WERI-Rb-1 (cell line): ENCODE measurements at regions not wholly inside any gene's neighbourhood (a gene's known extent, or its start where the extent isn't known, plus 50 kb on each side); places are given as distances from the start of the nearest gene placed in this dataset.
"Not testable (repeated sequence)": the region's sequence is repeated elsewhere in the genome, so short reads cannot be mapped to it uniquely, and the experiment has no call there.

Experiments
- DNase-seq: peaks from one replicate; pipeline ENCODE4 v3.0.0-alpha.2; 2020
- H3K27ac ChIP-seq: fragments of 250-450 bp; sonication (Bioruptor Pico); 2 replicates; pipeline ENCODE4 v1.5.1; 2020; ENCODE audit warnings: mild to moderate bottlenecking, moderate library complexity
- H3K27me3 ChIP-seq: fragments of 250-450 bp; sonication (Bioruptor Pico); 2 replicates; pipeline ENCODE4 v1.5.1; 2021; ENCODE audit warnings: mild to moderate bottlenecking, low read depth, moderate library complexity; ENCODE audit not compliant: insufficient read depth, severe bottlenecking
- H3K36me3 ChIP-seq: fragments of 250-450 bp; sonication (Bioruptor Pico); 2 replicates; pipeline ENCODE4 v1.5.1; 2020; ENCODE audit warnings: mild to moderate bottlenecking, moderate library complexity
- H3K4me3 ChIP-seq: 2 replicates; pipeline ENCODE4 v1.5.1; 2011; ENCODE audit warnings: low read depth, mild to moderate bottlenecking, control low read depth, low read length
- H3K9me3 ChIP-seq: fragments of 250-450 bp; sonication (Bioruptor Pico); 2 replicates; pipeline ENCODE4 v1.5.1; 2021; ENCODE audit warnings: mild to moderate bottlenecking, moderate library complexity; ENCODE audit not compliant: severe bottlenecking
- CTCF ChIP-seq: IDR thresholded peaks from 2 replicates; pipeline ENCODE4 v1.5.1; 2011; ENCODE audit warnings: low read depth, mild to moderate bottlenecking, control low read depth, inconsistent platforms, low read length

- no peak for DNase-seq
- H3K36me3 ChIP-seq: no peaks in the 10 kb centered on the region
- H3K4me3 ChIP-seq: no peak overlapping the region
- no peaks in the 10 kb centered on the region for H3K27me3 ChIP-seq
- no peaks in the 10 kb centered on the region for H3K9me3 ChIP-seq
- no peak overlapping the region for H3K27ac ChIP-seq
- TF ChIP-seq CTCF: no peak
These were observed 106.4 kb upstream of the NDST4 start for GRCh38 chr4:115219862-115220261.

GRCh38 chr4:115219315-115219860, 106.0 kb upstream of the NDST4 start:
- no peak for TF ChIP-seq CTCF
- Histone ChIP-seq H3K36me3 (no peaks in the 10 kb centered on the region), H3K27ac (no peak overlapping the region), H3K27me3 (no peaks in the 10 kb centered on the region), H3K4me3 (no peak overlapping the region), H3K9me3 (no peaks in the 10 kb centered on the region)
- no peak for DNase-seq

GRCh38 chr4:115215935-115216334, 102.5 kb upstream of the NDST4 start:
- TF ChIP-seq CTCF: no peak
- no peak overlapping the region for H3K27ac ChIP-seq

GRCh38 chr4:115213716-115214115, 100.3 kb upstream of the NDST4 start:
- no peak overlapping the region for H3K27ac ChIP-seq
- H3K36me3 ChIP-seq: no peaks in the 10 kb centered on the region
- TF ChIP-seq CTCF: no peak
- no peak for DNase-seq
- H3K27me3 ChIP-seq: no peaks in the 10 kb centered on the region
- peaks cover 4% of the 10 kb centered on the region for H3K9me3 ChIP-seq
- no peak overlapping the region for H3K4me3 ChIP-seq

More at GRCh38 chr4:115215935-115216334, 102.5 kb upstream of the NDST4 start:
- no peak for DNase-seq
- H3K27me3 ChIP-seq: no peaks in the 10 kb centered on the region
- H3K4me3 ChIP-seq: no peak overlapping the region
- H3K9me3 ChIP-seq: no peaks in the 10 kb centered on the region
- H3K36me3 ChIP-seq: no peaks in the 10 kb centered on the region

- Histone ChIP-seq H3K36me3 (no peaks in the 10 kb centered on the region), H3K27me3 (no peaks in the 10 kb centered on the region), H3K9me3 (no peaks in the 10 kb centered on the region), H3K4me3 (no peak overlapping the region), H3K27ac (no peak overlapping the region)
- TF ChIP-seq CTCF: no peak
- DNase-seq: no peak
These were observed 87.6 kb upstream of the NDST4 start for GRCh38 chr4:115201042-115201330.

GRCh38 chr4:115200201-115201041, 87.0 kb upstream of the NDST4 start:
- not testable (repeated sequence) for H3K27ac ChIP-seq, H3K4me3 ChIP-seq, H3K9me3 ChIP-seq, H3K27me3 ChIP-seq, H3K36me3 ChIP-seq
- peak; percentile 12 for DNase-seq

GRCh38 chr4:115194612-115195011, 81.2 kb upstream of the NDST4 start:
- not testable (repeated sequence) for H3K27ac ChIP-seq, H3K9me3 ChIP-seq, H3K36me3 ChIP-seq, DNase-seq, H3K4me3 ChIP-seq, H3K27me3 ChIP-seq
